ENCODE measurements at regions not wholly inside any gene's neighbourhood (a gene's known extent, or its start where the extent isn't known, plus 50 kb on each side); places are given as distances from the start of the nearest gene placed in this dataset.

DNA sequence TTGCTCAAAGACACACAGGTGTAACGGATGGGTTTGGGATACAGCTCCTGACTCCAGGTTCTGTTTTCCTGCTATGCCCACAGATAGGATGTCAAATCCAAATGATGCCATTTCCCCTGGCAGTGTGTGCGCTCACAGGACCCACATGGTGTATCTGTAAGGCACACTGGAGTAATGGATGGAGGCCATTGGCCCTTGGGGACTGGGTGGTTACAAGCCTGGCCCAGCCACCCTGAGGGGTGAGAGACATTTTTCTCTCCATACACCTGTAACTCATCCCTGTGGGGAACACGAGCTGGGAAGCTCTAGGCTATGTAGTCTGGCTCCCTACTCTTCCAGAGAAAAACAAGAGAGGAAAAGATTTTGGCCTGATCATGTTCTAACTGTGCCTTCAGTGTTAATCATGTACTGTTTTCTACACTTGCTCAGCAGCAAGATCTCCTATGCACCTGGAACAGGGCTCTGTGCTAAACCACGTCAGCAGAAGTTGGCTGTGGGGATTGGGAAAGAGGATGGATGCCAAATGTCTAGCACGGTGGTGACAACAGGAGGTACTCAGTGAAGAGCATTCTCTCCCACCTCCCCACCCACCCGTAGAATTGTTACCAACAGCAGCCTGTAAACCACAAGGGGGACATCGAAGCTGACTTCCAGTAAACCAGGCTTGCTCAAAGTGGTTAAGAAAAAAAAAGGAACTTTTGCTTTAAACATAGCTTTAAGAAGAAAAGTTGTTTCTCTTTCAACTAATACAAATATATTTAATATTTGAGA, 237.0 kb downstream of the LACC1 start:
- TF ChIP-seq CTCF (IDR thresholded peaks at IDR 0.05; ENCODE audit: insufficient read depth, low read depth, low read length) = no peak
- no peaks in the 10 kb centered on the region for H3K36me3 ChIP-seq (ENCODE audit: control insufficient read depth, insufficient read depth, low read length)
- CTCF ChIA-PET = interaction anchor here (0.6 to 2.3 kb wide), 3 partner anchors 11 to 22 kb away, joined by 3 to 7 read pairs (median 4); no protein-coding TSS in a partner anchor
- POLR2A ChIA-PET = no interaction called here
- DNase-seq (ENCODE audit: low read depth) = no peak
- no peak overlapping the region for H3K4me3 ChIP-seq (ENCODE audit: low read depth, low read length)
- H3K27me3 ChIP-seq (ENCODE audit: control insufficient read depth, insufficient read depth, low read length) = no peaks in the 10 kb centered on the region; the same call in 1 of the 2 replicates

DNA sequence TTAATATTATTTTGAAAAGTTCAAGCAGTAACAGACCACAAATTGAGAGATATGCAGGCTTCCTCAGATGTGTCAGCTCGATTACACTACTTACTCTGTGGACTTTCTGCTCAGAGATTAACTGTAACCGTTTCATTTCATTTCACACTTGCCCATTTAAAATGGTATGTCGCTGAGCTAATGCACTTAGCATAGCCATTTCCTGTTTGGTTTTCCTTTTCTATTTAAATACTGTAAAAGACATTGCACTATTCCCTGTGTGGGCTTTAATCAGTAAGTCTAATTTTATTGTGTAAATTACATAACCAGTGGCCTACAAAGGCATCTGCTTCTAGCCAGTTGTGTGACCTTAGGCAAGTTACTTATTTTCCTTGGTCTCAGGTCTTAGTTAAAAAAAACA, 237.6 kb downstream of the LACC1 start:
- ChIA-PET POLR2A (no interaction called here), CTCF (interaction anchor here (0.6 to 2.3 kb wide), 3 partner anchors 10 to 23 kb away, joined by 3 to 7 read pairs (median 3); no protein-coding TSS in a partner anchor)
- no peak overlapping the region for H3K4me3 ChIP-seq (ENCODE audit: low read depth, low read length)
- no peaks in the 10 kb centered on the region for H3K36me3 ChIP-seq (ENCODE audit: control insufficient read depth, insufficient read depth, low read length)
- peak; percentile 8 for DNase-seq (ENCODE audit: low read depth)
- no peak for TF ChIP-seq CTCF (IDR thresholded peaks at IDR 0.05; ENCODE audit: insufficient read depth, low read depth, low read length)
- H3K27me3 ChIP-seq (ENCODE audit: control insufficient read depth, insufficient read depth, low read length) = no peaks in the 10 kb centered on the region; the same call in 1 of the 2 replicates

DNA sequence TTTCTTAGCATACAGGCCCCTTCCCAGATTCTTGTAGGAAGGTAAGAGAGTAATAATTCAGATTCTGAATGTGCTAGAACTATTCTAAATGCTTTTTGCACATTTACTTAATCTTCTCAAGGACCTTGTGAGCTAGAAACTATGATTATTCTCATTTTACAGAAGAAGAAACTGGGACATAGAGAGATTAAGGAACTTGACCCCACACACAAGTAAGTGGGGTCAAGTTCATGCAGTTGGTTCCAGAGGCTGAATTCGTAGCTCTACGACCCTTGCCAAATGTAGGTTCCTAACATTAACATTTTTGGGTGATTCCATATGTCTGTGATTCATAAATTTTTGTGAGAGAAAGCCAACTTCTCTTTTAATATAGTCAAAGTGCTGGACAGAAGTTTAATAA, 238.1 kb downstream of the LACC1 start:
- ChIA-PET POLR2A (no interaction called here), CTCF (interaction anchor here (0.6 to 1.0 kb wide), 2 partner anchors 15 to 1390 kb away, joined by 3 read pairs; no protein-coding TSS in a partner anchor)
- TF ChIP-seq CTCF (IDR thresholded peaks at IDR 0.05; ENCODE audit: insufficient read depth, low read depth, low read length) = no peak
- Histone ChIP-seq H3K4me3 (ENCODE audit: low read depth, low read length) (no peak overlapping the region), H3K36me3 (ENCODE audit: control insufficient read depth, insufficient read depth, low read length) (no peaks in the 10 kb centered on the region), H3K27me3 (ENCODE audit: control insufficient read depth, insufficient read depth, low read length) (no peaks in the 10 kb centered on the region; the same call in 1 of the 2 replicates)
- no peak for DNase-seq (ENCODE audit: low read depth)

- CTCF ChIA-PET = no interaction called here
- POLR2A ChIA-PET = no interaction called here
- Histone ChIP-seq H3K4me3 (ENCODE audit: low read depth, low read length) (no peak overlapping the region), H3K27me3 (ENCODE audit: control insufficient read depth, insufficient read depth, low read length) (no peaks in the 10 kb centered on the region; the same call in 1 of the 2 replicates), H3K36me3 (ENCODE audit: control insufficient read depth, insufficient read depth, low read length) (no peaks in the 10 kb centered on the region)
- no peak for TF ChIP-seq CTCF (IDR thresholded peaks at IDR 0.05; ENCODE audit: insufficient read depth, low read depth, low read length)
- DNase-seq (ENCODE audit: low read depth) = no peak
These were observed 239.2 kb downstream of the LACC1 start for GRCh38 chr13:44118881-44119280.

GRCh38 chr13:44120043-44120442, 240.3 kb downstream of the LACC1 start:
- H3K27me3 ChIP-seq (ENCODE audit: control insufficient read depth, insufficient read depth, low read length) = no peaks in the 10 kb centered on the region; the same call in 1 of the 2 replicates

More at GRCh38 chr13:44120043-44120442, 240.3 kb downstream of the LACC1 start:
- no peak for DNase-seq (ENCODE audit: low read depth)
- CTCF ChIA-PET = no interaction called here
- Histone ChIP-seq H3K36me3 (ENCODE audit: control insufficient read depth, insufficient read depth, low read length) (no peaks in the 10 kb centered on the region), H3K4me3 (ENCODE audit: low read depth, low read length) (no peak overlapping the region)
- POLR2A ChIA-PET = no interaction called here
- no peak for TF ChIP-seq CTCF (IDR thresholded peaks at IDR 0.05; ENCODE audit: insufficient read depth, low read depth, low read length)

Measured in BJ (cell line).